GM10248 (cell line): ENCODE measurements at regions not wholly inside any gene's neighbourhood (a gene's known extent, or its start where the extent isn't known, plus 50 kb on each side); places are given as distances from the start of the nearest gene placed in this dataset.

Experiments used
- CTCF ChIA-PET: fragments of 300-600 bp; sonication (Branson Sonifier 250); formaldehyde crosslinking; extraction: SDS; loops from one replicate; lab custom pipeline; 2021; ENCODE audit warnings: antibody characterized with exemption; lab: Yijun Ruan, JAX
- POLR2A ChIA-PET: fragments of 350-650 bp; sonication (Branson Sonifier 250); formaldehyde crosslinking; extraction: SDS; loops from one replicate; lab custom pipeline; 2020; ENCODE audit warnings: antibody characterized with exemption; lab: Yijun Ruan, JAX
- DNase-seq: peaks from one replicate; pipeline ENCODE4 v3.0.0; 2012; ENCODE audit errors: extremely low spot score
- CTCF ChIP-seq: IDR thresholded peaks from 2 replicates; pipeline ENCODE4 v1.5.1; 2012; ENCODE audit warnings: mild to moderate bottlenecking, low read depth; ENCODE audit errors: extremely low read depth, missing control alignments, control extremely low read depth

- ChIA-PET POLR2A (no interaction called here), CTCF (interaction anchor here (1.5 kb wide), 1 partner anchor 13 kb away, joined by 4 read pairs; no protein-coding TSS in a partner anchor)
- no peak for TF ChIP-seq CTCF
- no peak for DNase-seq
Measured at GRCh38 chr11:45583981-45584566, 81.3 kb downstream of the CHST1 start.

GRCh38 chr11:45580399-45580798 is 85.0 kb downstream of the CHST1 start:
- TF ChIP-seq CTCF: no peak
- DNase-seq: no peak
- ChIA-PET POLR2A (no interaction called here), CTCF (no interaction called here)

- CTCF ChIA-PET: interaction anchor here (1.2 kb wide), 2 partner anchors 9 to 474 kb away, joined by 3 read pairs; no protein-coding TSS in a partner anchor
- POLR2A ChIA-PET: no interaction called here
- no peak for TF ChIP-seq CTCF
- DNase-seq: no peak
Measured at GRCh38 chr11:45578316-45578715, 87.1 kb downstream of the CHST1 start.

GRCh38 chr11:45577752-45578151 is 87.7 kb downstream of the CHST1 start:
- DNase-seq: no peak
- ChIA-PET POLR2A (no interaction called here), CTCF (interaction anchor here (1.2 kb wide), 1 partner anchor 9 kb away, joined by 3 read pairs; no protein-coding TSS in a partner anchor)
- TF ChIP-seq CTCF: no peak

GRCh38 chr11:45576461-45577215 is 88.8 kb downstream of the CHST1 start:
- no peak for TF ChIP-seq CTCF
- no peak for DNase-seq
- CTCF ChIA-PET: interaction anchor here (1.4 kb wide), 1 partner anchor 78 kb away, joined by 4 read pairs; no protein-coding TSS in a partner anchor
- POLR2A ChIA-PET: no interaction called here

- ChIA-PET CTCF (interaction anchor here (1.0 kb wide), 1 partner anchor 87 kb away, joined by 3 read pairs; no protein-coding TSS in a partner anchor), POLR2A (no interaction called here)
- no peak for TF ChIP-seq CTCF
- DNase-seq: no peak
Measured at GRCh38 chr11:45573728-45574127, 91.7 kb downstream of the CHST1 start.
